Uterus (tissue), 2 donors: ENCODE measurements at regions not wholly inside any gene's neighbourhood (a gene's known extent, or its start where the extent isn't known, plus 50 kb on each side); places are given as distances from the start of the nearest gene placed in this dataset.

ENCODE experiments used
- POLR2A ChIP-seq, 2 donors: fragments of 450-650 bp; IDR thresholded peaks; one replicate each; pipeline ENCODE4 v1.6.1; 2016; ENCODE audit warnings: antibody characterized with exemption in 2 of 2, mild to moderate bottlenecking in 1 of 2, moderate library complexity in 1 of 2
- TF ChIP-seq, protein P1 (sequence below), 4 experiments: fragments of 200-600 bp in 2 of 4; fragments of 450-650 bp in 2 of 4; sonication (generic) in 2 of 4; IDR thresholded peaks; one replicate each; pipeline ENCODE4 v1.5.1; 2016 to 2019; ENCODE audit warnings: antibody characterized with exemption in 4 of 4, mild to moderate bottlenecking in 2 of 4, moderate library complexity in 1 of 4

- TF ChIP-seq, protein P1, sequence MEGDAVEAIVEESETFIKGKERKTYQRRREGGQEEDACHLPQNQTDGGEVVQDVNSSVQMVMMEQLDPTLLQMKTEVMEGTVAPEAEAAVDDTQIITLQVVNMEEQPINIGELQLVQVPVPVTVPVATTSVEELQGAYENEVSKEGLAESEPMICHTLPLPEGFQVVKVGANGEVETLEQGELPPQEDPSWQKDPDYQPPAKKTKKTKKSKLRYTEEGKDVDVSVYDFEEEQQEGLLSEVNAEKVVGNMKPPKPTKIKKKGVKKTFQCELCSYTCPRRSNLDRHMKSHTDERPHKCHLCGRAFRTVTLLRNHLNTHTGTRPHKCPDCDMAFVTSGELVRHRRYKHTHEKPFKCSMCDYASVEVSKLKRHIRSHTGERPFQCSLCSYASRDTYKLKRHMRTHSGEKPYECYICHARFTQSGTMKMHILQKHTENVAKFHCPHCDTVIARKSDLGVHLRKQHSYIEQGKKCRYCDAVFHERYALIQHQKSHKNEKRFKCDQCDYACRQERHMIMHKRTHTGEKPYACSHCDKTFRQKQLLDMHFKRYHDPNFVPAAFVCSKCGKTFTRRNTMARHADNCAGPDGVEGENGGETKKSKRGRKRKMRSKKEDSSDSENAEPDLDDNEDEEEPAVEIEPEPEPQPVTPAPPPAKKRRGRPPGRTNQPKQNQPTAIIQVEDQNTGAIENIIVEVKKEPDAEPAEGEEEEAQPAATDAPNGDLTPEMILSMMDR (IDR thresholded peaks at IDR 0.05): no peak
- no peak for TF ChIP-seq POLR2A (IDR thresholded peaks at IDR 0.05)
Measured at GRCh38 chr13:34546344-34547250, 395.5 kb upstream of the NBEA start.
